Activated naive CD8-positive, alpha-beta T cell (primary cell): ENCODE measurements at regions not wholly inside any gene's neighbourhood (a gene's known extent, or its start where the extent isn't known, plus 50 kb on each side); places are given as distances from the start of the nearest gene placed in this dataset.
"Not testable (repeated sequence)": the region's sequence is repeated elsewhere in the genome, so short reads cannot be mapped to it uniquely, and the experiment has no call there.

Experiments used
- H3K27ac Mint-ChIP-seq: one replicate; pipeline ENCODE4 v1.8.0; 2021; ENCODE audit warnings: mixed read lengths
- H3K27me3 Mint-ChIP-seq: one replicate; pipeline ENCODE4 v1.8.0; 2021; ENCODE audit warnings: mixed read lengths
- H3K36me3 Mint-ChIP-seq: one replicate; pipeline ENCODE4 v1.8.0; 2021; ENCODE audit warnings: mixed read lengths
- H3K4me1 Mint-ChIP-seq: one replicate; pipeline ENCODE4 v1.8.0; 2021; ENCODE audit warnings: low read depth, mixed read lengths
- H3K4me3 Mint-ChIP-seq: one replicate; pipeline ENCODE4 v1.8.0; 2021; ENCODE audit warnings: mild to moderate bottlenecking, mixed read lengths
- H3K9me3 Mint-ChIP-seq: one replicate; pipeline ENCODE4 v1.8.0; 2021; ENCODE audit warnings: low read depth, mixed read lengths

DNA sequence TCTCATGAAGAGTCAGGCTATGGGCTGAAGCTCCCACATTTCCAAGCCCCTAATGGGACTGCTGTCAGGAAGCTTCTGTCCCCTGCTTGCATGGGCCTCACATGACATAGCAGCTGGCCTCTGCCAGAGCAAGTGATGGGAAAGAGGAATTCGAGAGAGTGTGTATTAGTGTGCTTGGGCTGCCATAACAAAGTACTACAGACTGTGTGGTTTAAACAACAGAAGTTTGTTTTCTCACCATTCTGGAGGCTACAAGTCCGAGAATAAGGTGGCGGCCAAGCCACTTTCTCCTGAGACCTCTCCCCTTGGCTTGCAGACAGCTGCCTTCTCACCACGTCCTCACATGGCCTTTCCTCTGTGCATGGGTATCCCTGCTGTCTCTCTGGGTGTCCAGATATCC is 274.4 kb downstream of the NUAK1 start:
- no peak overlapping the region for H3K4me3 Mint-ChIP-seq
- H3K36me3 Mint-ChIP-seq = no peaks in the 10 kb centered on the region
- H3K9me3 Mint-ChIP-seq = peaks cover 3% of the 10 kb centered on the region
- no peak overlapping the region for H3K27ac Mint-ChIP-seq
- no peaks in the 10 kb centered on the region for H3K4me1 Mint-ChIP-seq
- peaks cover 4% of the 10 kb centered on the region for H3K27me3 Mint-ChIP-seq

DNA sequence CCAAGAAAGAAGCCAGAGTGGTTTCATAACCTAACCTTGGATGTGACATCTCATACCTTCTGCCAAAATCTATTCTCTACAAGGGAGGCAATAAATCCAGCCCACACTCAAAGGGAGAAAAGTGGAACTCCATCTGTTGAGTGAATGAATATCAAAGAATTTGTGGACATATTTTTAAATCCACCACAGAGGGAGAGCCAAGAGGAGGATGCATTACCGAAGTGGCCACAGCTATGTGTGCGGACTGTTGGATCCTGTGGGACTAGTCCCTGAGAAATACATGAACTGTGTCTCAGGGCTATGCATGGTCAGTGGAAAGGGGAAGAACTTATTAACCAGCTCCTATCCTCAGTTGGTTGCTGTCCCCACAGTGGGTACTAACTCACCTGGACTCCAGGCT is 273.9 kb downstream of the NUAK1 start:
- H3K9me3 Mint-ChIP-seq = peaks cover 3% of the 10 kb centered on the region

DNA sequence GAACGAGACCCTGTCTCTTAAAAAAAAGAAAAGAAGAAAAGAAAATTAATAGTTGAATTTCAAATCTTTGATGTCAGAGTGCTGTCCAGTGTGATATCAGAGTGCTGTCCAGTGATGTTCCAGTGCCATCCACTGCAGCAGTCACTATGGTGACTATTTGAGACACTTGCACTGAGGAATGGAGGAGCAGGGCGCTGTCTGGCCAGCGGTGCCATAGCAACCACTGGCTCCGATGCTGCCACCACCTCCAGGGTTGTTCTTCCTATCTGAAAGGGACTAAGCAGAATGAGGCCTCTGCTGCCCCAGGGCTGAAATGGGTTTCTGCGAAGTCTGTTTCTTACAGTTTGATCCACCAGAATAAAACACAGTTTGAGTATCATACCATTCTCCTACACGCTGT is 272.9 kb downstream of the NUAK1 start:
- peaks cover 7% of the 10 kb centered on the region for H3K27me3 Mint-ChIP-seq
- H3K36me3 Mint-ChIP-seq = no peaks in the 10 kb centered on the region
- H3K9me3 Mint-ChIP-seq = peaks cover 9% of the 10 kb centered on the region
- H3K4me1 Mint-ChIP-seq = no peaks in the 10 kb centered on the region
- no peak overlapping the region for H3K27ac Mint-ChIP-seq
- H3K4me3 Mint-ChIP-seq = no peak overlapping the region

More for the DNA sequence above, 273.9 kb downstream of the NUAK1 start:
- H3K4me1 Mint-ChIP-seq = no peaks in the 10 kb centered on the region
- H3K4me3 Mint-ChIP-seq = no peak overlapping the region
- H3K36me3 Mint-ChIP-seq = no peaks in the 10 kb centered on the region
- peaks cover 4% of the 10 kb centered on the region for H3K27me3 Mint-ChIP-seq
- no peak overlapping the region for H3K27ac Mint-ChIP-seq

DNA sequence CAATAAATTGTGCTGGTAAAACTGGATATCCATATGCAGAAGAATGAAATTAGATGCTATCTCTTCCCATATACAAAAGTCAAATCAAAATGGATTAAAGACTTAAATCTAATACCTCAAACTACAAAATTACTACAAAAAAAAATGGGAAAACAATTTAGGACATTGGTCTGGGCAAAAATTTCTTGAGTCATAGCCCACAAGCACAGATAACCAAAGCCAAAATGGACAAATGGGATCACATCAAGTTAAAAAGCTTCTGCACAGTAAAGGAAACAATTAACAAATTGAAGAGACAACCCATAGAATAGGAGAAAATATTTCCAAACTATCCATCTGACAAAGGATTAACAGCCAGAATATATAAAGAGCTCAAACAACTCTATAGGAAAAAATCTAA is 264.6 kb downstream of the NUAK1 start:
- Mint-ChIP-seq H3K27ac (no peak overlapping the region), H3K36me3 (no peaks in the 10 kb centered on the region), H3K4me3 (no peak overlapping the region), H3K9me3 (peaks cover 10% of the 10 kb centered on the region), H3K27me3 (peaks cover 3% of the 10 kb centered on the region), H3K4me1 (no peaks in the 10 kb centered on the region)

DNA sequence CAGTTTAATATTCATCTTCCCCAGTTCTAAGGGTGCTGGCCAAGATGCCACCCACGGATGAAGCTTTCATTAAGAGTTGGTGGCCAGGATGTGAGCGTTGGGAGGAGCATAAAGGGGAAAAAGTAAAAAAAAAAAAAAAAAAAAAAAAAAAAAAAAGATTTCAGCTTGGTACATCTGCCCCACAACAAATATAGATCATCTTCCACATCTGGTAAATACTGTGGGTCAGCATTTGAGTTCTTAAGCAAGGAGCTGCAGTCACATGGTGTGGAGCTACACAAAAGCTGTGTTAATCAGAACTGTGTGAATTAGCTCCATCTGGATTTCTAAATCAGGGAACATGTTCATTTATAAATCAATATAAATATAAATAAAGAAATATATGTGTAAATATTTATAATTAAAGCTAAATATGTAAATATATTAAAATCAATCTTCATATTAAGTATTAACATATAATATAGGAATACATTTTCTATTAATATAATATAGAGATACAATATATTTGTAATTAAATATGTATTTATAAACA is 262.3 kb downstream of the NUAK1 start:
- Mint-ChIP-seq H3K4me1 (no peaks in the 10 kb centered on the region), H3K4me3 (no peak overlapping the region), H3K36me3 (no peaks in the 10 kb centered on the region), H3K27me3 (no peaks in the 10 kb centered on the region), H3K27ac (no peak overlapping the region), H3K9me3 (no peaks in the 10 kb centered on the region)

DNA sequence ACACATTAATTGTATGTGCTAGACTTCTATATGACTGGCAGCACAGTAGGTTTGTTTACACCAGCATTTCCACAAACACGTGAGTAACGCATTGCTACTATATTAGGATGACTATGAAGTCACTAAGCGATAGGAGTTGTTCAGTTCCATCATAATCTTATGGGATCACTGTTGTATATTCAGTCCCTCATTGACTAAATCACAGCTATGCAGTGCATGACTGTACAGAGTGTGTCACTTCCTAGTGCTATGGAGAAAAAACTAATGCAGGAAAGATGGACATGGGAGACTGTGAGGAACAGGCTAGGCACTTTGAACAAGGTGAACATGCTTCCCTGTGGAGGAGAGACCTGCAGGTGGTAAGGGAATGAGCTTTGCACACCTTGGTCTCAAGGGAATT is 259.8 kb downstream of the NUAK1 start:
- H3K4me3 Mint-ChIP-seq = no peak overlapping the region
- H3K4me1 Mint-ChIP-seq = no peaks in the 10 kb centered on the region
- H3K27me3 Mint-ChIP-seq = no peaks in the 10 kb centered on the region
- H3K9me3 Mint-ChIP-seq = no peaks in the 10 kb centered on the region
- H3K36me3 Mint-ChIP-seq = no peaks in the 10 kb centered on the region
- H3K27ac Mint-ChIP-seq = no peak overlapping the region

DNA sequence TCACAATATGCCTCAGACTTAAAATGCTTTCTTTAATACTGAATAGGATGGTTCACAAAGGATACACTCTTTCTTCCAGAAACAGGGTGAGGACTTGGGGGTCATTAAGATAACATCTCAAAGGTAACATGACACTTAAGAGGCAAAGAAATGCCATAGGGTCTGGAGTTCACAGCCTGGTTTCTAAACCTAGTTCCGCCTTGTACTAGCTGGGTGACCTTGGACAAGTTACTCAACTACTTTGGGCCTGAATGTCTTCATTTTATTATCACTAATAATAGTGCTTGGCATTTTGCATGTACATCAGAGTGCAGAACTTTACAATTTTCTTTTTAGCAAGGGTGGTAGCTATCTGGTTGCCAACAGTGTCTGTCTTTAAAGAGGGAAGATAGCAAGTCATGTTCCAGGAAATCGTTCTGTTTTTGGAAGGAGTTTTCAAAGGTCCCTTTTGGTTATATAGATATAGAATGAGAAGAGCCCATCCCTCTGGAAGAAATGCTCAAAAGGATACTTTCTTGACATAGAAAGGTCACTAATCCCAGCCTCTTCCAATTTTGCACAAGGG is 257.8 kb downstream of the NUAK1 start:
- H3K4me1 Mint-ChIP-seq = no peaks in the 10 kb centered on the region
- H3K4me3 Mint-ChIP-seq = no peak overlapping the region
- H3K9me3 Mint-ChIP-seq = no peaks in the 10 kb centered on the region
- H3K27me3 Mint-ChIP-seq = no peaks in the 10 kb centered on the region
- H3K27ac Mint-ChIP-seq = no peak overlapping the region
- no peaks in the 10 kb centered on the region for H3K36me3 Mint-ChIP-seq

DNA sequence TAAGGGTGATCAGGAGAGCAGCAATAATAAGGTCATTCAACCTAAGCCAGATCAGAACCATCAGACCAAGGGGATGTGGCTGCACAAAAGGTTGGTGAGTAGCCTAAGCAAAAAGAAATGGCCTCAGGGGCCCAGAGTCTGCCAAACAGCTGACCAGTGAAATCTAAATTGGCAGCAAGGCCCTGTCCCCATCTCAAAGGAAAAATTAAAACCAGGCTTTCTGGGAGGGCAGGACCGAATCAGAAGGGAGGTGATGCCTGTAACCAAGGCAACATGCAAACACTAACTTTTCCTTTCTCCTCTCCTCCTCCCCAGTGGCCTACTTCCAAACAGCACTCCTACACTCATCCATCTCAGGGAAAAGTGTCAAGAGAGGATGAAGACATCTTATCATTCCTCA is 256.4 kb downstream of the NUAK1 start:
- Mint-ChIP-seq H3K27ac (no peak overlapping the region), H3K27me3 (no peaks in the 10 kb centered on the region), H3K4me1 (no peaks in the 10 kb centered on the region), H3K36me3 (no peaks in the 10 kb centered on the region), H3K4me3 (no peak overlapping the region), H3K9me3 (no peaks in the 10 kb centered on the region)

DNA sequence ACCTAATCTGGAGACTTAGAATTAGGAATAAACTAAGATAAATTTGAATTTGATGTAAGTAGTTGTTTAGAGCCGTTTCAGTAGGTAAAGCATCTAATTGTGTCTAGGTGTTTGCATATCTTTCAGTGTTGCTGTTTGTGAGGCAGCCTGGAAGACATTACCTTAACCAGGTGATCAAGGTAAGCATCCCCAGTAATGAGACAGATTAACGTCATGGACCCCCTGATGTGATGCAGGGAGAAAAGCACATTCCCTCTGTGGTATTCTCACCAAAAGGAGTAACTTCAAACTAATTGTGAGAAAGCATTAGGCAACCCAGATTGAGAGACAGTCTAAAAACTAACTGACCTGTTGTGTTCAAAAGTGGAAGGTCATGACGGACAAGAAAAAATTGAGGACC is 251.6 kb downstream of the NUAK1 start:
- Mint-ChIP-seq H3K36me3 (no peaks in the 10 kb centered on the region), H3K9me3 (no peaks in the 10 kb centered on the region), H3K4me1 (no peaks in the 10 kb centered on the region), H3K4me3 (no peak overlapping the region), H3K27ac (no peak overlapping the region), H3K27me3 (no peaks in the 10 kb centered on the region)

DNA sequence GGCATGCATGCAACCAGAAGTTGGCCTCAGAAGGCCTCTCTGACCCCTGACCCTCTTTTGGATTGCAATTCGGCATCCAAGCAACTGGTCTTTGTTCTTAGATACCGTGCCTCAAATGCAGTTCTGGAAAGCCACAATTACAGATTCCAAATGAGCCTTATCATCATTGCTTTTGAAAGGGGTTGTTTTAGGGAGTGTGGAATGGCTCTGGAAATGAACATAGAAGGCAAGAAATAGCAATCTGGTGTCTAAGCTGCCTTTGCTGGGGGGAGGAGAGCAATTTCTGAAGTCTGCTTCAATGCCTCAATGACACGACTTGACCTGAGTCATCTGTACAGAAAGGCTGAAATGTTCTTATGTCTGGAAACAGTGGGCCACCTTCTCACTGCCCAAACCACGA is 250.1 kb downstream of the NUAK1 start:
- no peaks in the 10 kb centered on the region for H3K4me1 Mint-ChIP-seq
- no peaks in the 10 kb centered on the region for H3K36me3 Mint-ChIP-seq
- H3K27me3 Mint-ChIP-seq = no peaks in the 10 kb centered on the region
- no peaks in the 10 kb centered on the region for H3K9me3 Mint-ChIP-seq
- H3K27ac Mint-ChIP-seq = no peak overlapping the region
- no peak overlapping the region for H3K4me3 Mint-ChIP-seq

DNA sequence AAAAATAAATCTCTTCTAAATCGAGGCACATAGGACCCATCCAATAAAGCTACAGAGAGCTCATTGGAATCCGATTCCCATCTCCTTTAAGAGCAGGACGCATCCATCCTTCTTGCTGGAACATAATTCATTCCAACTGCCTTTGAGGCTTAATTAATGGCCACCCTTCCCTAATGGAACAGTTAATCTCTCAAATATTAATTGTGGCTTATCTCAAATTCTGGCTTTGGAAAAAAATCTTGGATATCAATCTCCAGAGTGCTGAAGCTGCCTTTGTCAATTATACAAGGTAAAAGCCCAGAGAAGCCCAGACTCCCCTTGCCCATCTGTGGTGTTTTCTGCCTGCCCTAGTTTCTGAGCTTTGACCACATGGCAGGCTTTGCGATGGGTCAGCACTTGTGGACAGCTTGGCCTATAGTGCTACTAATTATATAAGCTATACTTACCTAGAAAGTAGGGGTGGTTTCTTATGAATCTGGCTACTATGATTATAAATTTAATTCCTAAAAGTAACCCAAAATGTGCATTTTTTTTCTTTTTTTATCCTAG is 246.3 kb downstream of the NUAK1 start:
- no peaks in the 10 kb centered on the region for H3K4me1 Mint-ChIP-seq
- H3K4me3 Mint-ChIP-seq = no peak overlapping the region

DNA sequence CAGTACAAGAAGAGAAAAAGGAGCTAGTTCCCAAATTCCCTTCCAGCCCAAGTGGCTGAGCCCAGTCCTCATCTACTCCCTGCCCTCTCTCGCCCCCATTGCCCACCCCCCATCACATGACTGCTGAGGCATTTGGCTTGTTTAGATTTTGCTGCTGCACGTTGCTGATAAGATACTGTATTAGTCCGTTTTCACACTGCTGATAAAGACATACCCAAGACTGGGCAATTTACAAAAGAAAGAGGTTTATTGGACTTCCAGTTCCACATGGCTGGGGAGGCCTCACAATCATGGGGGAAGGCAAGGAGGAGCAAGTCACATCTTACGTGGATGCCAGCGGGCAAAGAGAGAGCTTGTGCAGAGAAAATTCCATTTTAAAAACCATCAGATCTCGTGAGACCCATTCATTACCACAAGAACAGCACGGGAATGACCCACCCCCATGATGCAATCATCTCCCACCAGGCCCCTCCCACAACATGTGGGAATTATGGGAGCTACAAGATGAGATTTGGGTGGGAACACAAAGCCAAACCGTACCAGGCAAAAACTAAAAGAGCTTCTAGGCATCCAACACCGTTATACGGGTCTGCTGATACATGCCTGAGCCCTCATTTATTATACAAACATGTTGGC is 243.4 kb downstream of the NUAK1 start:
- not testable (repeated sequence) for H3K4me1 Mint-ChIP-seq, H3K27ac Mint-ChIP-seq, H3K9me3 Mint-ChIP-seq, H3K4me3 Mint-ChIP-seq, H3K27me3 Mint-ChIP-seq, H3K36me3 Mint-ChIP-seq

More for the DNA sequence above, 246.3 kb downstream of the NUAK1 start:
- no peaks in the 10 kb centered on the region for H3K36me3 Mint-ChIP-seq
- no peaks in the 10 kb centered on the region for H3K27me3 Mint-ChIP-seq
- no peak overlapping the region for H3K27ac Mint-ChIP-seq
- no peaks in the 10 kb centered on the region for H3K9me3 Mint-ChIP-seq

DNA sequence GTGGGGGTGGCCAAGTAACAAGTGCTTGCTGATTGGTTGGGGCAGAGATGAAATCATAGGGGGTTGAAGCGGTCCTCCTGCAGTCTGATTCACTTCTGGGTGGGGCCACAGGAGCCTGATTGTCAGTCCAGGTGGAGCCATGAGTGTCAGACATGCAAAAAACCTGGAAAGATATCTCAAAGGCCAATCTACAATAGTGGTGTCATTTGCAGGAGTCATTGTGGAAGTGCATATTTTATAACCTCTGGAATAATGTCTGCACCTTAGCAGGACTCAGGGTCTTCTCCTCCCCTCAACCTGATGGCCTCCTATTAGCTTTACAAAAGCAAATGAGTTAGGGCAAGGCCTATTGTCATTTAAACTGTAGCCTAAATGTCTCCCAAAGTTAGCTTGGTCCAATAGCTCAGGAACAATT is 241.4 kb downstream of the NUAK1 start:
- no peak overlapping the region for H3K4me3 Mint-ChIP-seq
- H3K27ac Mint-ChIP-seq = no peak overlapping the region
- no peaks in the 10 kb centered on the region for H3K27me3 Mint-ChIP-seq
- H3K4me1 Mint-ChIP-seq = no peaks in the 10 kb centered on the region
- H3K36me3 Mint-ChIP-seq = no peaks in the 10 kb centered on the region
- no peaks in the 10 kb centered on the region for H3K9me3 Mint-ChIP-seq

DNA sequence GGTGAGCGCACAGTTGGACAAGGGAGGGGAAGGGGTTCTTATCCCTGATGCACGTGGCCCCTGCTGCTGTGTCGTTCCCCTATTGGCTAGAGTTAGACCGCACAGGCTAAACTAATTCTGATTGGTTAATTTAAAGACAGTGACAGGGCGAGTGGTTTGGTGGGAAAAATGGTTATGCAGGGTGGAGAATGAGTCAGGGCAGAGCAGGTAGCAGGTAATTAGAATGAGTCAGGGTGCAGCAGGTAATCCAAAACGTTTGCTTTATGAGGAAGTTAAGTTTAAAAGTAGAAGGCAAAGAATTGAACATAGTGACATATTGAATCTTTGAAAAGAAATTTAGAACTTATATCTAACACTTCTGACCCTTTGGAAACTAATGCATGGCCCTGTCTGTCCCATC is 240.5 kb downstream of the NUAK1 start:
- H3K9me3 Mint-ChIP-seq = not testable (repeated sequence)

DNA sequence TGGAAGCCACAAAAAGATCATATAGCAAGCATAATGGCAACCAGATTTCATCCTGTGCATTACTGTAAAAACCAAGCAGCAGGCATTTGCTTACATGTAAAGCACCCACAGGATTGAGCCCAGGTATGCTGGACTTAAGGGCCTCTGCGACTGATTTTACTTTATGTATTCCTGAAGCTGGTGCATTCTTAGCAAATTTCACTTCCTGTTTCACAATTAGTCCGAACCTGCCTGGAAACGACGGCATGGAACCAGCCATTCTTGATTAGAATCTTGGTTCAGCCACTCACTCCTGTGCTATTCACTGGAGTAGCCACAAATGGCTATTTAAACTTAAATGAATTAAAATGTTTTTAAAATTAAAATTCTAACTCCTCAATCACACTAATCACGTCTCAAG is 239.2 kb downstream of the NUAK1 start:
- Mint-ChIP-seq H3K36me3 (no peaks in the 10 kb centered on the region), H3K27ac (no peak overlapping the region), H3K9me3 (no peaks in the 10 kb centered on the region)

More for the DNA sequence above, 240.5 kb downstream of the NUAK1 start:
- H3K27me3 Mint-ChIP-seq, H3K4me1 Mint-ChIP-seq, H3K4me3 Mint-ChIP-seq, H3K36me3 Mint-ChIP-seq, H3K27ac Mint-ChIP-seq: not testable (repeated sequence)

DNA sequence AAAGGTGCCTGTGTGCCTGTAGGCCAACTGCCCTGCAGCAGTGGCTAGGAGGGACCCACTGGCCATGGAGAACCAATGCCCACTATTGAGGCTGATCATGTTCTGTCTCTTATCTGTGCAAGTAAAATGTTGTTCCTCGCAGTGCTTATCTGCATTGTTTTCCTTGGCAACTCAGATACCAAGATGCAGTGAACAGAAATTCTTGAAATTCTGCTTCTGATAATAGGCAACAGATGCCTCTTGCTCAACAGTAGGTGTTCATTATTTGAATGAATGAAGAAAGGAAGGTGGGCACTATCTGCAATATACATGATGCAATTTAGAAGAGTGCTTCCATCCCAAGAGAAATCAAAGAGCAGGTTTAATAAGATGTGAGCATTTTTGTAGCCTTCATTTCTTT is 232.2 kb downstream of the NUAK1 start:
- Mint-ChIP-seq H3K4me1 (no peaks in the 10 kb centered on the region), H3K36me3 (no peaks in the 10 kb centered on the region), H3K27ac (no peak overlapping the region), H3K27me3 (no peaks in the 10 kb centered on the region), H3K9me3 (no peaks in the 10 kb centered on the region), H3K4me3 (no peak overlapping the region)

More for the DNA sequence above, 239.2 kb downstream of the NUAK1 start:
- H3K4me1 Mint-ChIP-seq = no peaks in the 10 kb centered on the region
- no peak overlapping the region for H3K4me3 Mint-ChIP-seq
- H3K27me3 Mint-ChIP-seq = no peaks in the 10 kb centered on the region
